ENCODE measurements at regions not wholly inside any gene's neighbourhood (a gene's known extent, or its start where the extent isn't known, plus 50 kb on each side); places are given as distances from the start of the nearest gene placed in this dataset.

DNA sequence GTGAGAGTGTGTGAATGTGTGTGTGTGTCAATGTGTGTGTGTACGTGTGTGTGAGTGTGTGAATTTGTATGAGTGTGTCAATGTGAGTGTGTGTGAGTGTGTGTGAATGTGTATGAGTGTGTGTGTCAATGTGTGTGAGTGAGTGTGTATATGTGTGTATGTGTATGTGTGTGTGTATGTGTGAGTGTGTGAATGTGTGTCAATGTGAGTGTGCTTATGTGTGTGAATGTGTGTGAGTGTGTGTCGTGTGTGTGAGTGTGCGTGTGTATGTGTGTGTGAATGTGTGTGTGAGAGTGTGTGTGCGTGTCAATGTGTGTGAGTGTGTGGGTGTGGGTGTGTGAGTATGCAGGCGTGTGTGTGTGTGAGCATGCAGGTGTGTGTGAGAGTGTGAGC is 93.5 kb upstream of the ALDH1A3 start (continued):
- TF ChIP-seq, protein P1, sequence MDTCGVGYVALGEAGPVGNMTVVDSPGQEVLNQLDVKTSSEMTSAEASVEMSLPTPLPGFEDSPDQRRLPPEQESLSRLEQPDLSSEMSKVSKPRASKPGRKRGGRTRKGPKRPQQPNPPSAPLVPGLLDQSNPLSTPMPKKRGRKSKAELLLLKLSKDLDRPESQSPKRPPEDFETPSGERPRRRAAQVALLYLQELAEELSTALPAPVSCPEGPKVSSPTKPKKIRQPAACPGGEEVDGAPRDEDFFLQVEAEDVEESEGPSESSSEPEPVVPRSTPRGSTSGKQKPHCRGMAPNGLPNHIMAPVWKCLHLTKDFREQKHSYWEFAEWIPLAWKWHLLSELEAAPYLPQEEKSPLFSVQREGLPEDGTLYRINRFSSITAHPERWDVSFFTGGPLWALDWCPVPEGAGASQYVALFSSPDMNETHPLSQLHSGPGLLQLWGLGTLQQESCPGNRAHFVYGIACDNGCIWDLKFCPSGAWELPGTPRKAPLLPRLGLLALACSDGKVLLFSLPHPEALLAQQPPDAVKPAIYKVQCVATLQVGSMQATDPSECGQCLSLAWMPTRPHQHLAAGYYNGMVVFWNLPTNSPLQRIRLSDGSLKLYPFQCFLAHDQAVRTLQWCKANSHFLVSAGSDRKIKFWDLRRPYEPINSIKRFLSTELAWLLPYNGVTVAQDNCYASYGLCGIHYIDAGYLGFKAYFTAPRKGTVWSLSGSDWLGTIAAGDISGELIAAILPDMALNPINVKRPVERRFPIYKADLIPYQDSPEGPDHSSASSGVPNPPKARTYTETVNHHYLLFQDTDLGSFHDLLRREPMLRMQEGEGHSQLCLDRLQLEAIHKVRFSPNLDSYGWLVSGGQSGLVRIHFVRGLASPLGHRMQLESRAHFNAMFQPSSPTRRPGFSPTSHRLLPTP (IDR thresholded peaks at IDR 0.05; ENCODE audit: borderline replicate concordance, extremely low read depth, insufficient read length): no peak
- TF ChIP-seq, protein P2, sequence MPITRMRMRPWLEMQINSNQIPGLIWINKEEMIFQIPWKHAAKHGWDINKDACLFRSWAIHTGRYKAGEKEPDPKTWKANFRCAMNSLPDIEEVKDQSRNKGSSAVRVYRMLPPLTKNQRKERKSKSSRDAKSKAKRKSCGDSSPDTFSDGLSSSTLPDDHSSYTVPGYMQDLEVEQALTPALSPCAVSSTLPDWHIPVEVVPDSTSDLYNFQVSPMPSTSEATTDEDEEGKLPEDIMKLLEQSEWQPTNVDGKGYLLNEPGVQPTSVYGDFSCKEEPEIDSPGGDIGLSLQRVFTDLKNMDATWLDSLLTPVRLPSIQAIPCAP (CRISPR knock-in tag; IDR thresholded peaks at IDR 0.05; ENCODE audit: borderline replicate concordance): no peak
- TF ChIP-seq ZNF23 (CRISPR knock-in tag; IDR thresholded peaks at IDR 0.05): no peak
- TF ChIP-seq CBX3 (IDR thresholded peaks at IDR 0.05; ENCODE audit: borderline replicate concordance in 1 of 2, low read length in 2 of 2): no peak
- no peak for TF ChIP-seq OTX1 (CRISPR knock-in tag; IDR thresholded peaks at IDR 0.05)
- TF ChIP-seq, protein P3, sequence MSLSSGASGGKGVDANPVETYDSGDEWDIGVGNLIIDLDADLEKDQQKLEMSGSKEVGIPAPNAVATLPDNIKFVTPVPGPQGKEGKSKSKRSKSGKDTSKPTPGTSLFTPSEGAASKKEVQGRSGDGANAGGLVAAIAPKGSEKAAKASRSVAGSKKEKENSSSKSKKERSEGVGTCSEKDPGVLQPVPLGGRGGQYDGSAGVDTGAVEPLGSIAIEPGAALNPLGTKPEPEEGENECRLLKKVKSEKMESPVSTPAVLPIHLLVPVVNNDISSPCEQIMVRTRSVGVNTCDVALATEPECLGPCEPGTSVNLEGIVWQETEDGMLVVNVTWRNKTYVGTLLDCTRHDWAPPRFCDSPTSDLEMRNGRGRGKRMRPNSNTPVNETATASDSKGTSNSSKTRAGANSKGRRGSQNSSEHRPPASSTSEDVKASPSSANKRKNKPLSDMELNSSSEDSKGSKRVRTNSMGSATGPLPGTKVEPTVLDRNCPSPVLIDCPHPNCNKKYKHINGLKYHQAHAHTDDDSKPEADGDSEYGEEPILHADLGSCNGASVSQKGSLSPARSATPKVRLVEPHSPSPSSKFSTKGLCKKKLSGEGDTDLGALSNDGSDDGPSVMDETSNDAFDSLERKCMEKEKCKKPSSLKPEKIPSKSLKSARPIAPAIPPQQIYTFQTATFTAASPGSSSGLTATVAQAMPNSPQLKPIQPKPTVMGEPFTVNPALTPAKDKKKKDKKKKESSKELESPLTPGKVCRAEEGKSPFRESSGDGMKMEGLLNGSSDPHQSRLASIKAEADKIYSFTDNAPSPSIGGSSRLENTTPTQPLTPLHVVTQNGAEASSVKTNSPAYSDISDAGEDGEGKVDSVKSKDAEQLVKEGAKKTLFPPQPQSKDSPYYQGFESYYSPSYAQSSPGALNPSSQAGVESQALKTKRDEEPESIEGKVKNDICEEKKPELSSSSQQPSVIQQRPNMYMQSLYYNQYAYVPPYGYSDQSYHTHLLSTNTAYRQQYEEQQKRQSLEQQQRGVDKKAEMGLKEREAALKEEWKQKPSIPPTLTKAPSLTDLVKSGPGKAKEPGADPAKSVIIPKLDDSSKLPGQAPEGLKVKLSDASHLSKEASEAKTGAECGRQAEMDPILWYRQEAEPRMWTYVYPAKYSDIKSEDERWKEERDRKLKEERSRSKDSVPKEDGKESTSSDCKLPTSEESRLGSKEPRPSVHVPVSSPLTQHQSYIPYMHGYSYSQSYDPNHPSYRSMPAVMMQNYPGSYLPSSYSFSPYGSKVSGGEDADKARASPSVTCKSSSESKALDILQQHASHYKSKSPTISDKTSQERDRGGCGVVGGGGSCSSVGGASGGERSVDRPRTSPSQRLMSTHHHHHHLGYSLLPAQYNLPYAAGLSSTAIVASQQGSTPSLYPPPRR (CRISPR knock-in tag; IDR thresholded peaks at IDR 0.05; ENCODE audit: borderline replicate concordance): no peak
- no peak for TF ChIP-seq CXXC5 (CRISPR knock-in tag; IDR thresholded peaks at IDR 0.05)
- TF ChIP-seq CCNT2 (IDR thresholded peaks at IDR 0.05; ENCODE audit: borderline replicate concordance, extremely low read depth, insufficient read length, low read depth, low read length): no peak
- no peak for TF ChIP-seq NCOA4 (IDR thresholded peaks at IDR 0.05; ENCODE audit: partially characterized antibody)
- TF ChIP-seq MTF1 (CRISPR knock-in tag; IDR thresholded peaks at IDR 0.05; ENCODE audit: borderline replicate concordance): no peak
- TF ChIP-seq CREB1 (IDR thresholded peaks at IDR 0.05): no peak
- no peak for TF ChIP-seq CREB1 (CRISPR knock-in tag; IDR thresholded peaks at IDR 0.05)
- no peak for TF ChIP-seq ZFX (CRISPR knock-in tag; IDR thresholded peaks at IDR 0.05)
- no peak for TF ChIP-seq MTA1 (IDR thresholded peaks at IDR 0.05; ENCODE audit: borderline replicate concordance)

Measured in K562 (cell line).